ENCODE measurements at regions not wholly inside any gene's neighbourhood (a gene's known extent, or its start where the extent isn't known, plus 50 kb on each side); places are given as distances from the start of the nearest gene placed in this dataset.
"Not testable (repeated sequence)": the region's sequence is repeated elsewhere in the genome, so short reads cannot be mapped to it uniquely, and the experiment has no call there.

- DNase-seq: no peak
Measured at GRCh38 chr10:26355241-26355640, 82.9 kb upstream of the APBB1IP start.

GRCh38 chr10:26357203-26357602 lies 80.9 kb upstream of the APBB1IP start:
- DNase-seq: no peak

- DNase-seq: no peak
Measured at GRCh38 chr10:26358071-26358470, 80.1 kb upstream of the APBB1IP start.

- no peak for DNase-seq
Measured at GRCh38 chr10:26359670-26360069, 78.5 kb upstream of the APBB1IP start.

GRCh38 chr10:26361351-26361750 lies 76.8 kb upstream of the APBB1IP start:
- no peak for DNase-seq

- DNase-seq: no peak
Measured at GRCh38 chr10:26361971-26362370, 76.2 kb upstream of the APBB1IP start.

- DNase-seq: no peak
Measured at GRCh38 chr10:26365681-26366358, 72.3 kb upstream of the APBB1IP start.

GRCh38 chr10:26367035-26367434 lies 71.1 kb upstream of the APBB1IP start:
- DNase-seq: not testable (repeated sequence)

- peak; percentile 79 for DNase-seq
Measured at GRCh38 chr10:26367771-26368170, 70.4 kb upstream of the APBB1IP start.

GRCh38 chr10:26368463-26368862 lies 69.7 kb upstream of the APBB1IP start:
- no peak for DNase-seq

GRCh38 chr10:26372513-26373354 lies 65.4 kb upstream of the APBB1IP start:
- no peak for DNase-seq

- no peak for DNase-seq
Measured at GRCh38 chr10:26374426-26374825, 63.7 kb upstream of the APBB1IP start.

GRCh38 chr10:26377224-26377810 lies 60.8 kb upstream of the APBB1IP start:
- DNase-seq: not testable (repeated sequence)

- no peak for DNase-seq
Measured at GRCh38 chr10:26378861-26379294, 59.3 kb upstream of the APBB1IP start.

- no peak for DNase-seq
Measured at GRCh38 chr10:26380815-26381214, 57.3 kb upstream of the APBB1IP start.

GRCh38 chr10:26381986-26382385 lies 56.2 kb upstream of the APBB1IP start:
- no peak for DNase-seq

- DNase-seq: no peak
Measured at GRCh38 chr10:26384600-26384999, 53.5 kb upstream of the APBB1IP start.

GRCh38 chr10:26385443-26385842 lies 52.7 kb upstream of the APBB1IP start:
- DNase-seq: no peak

GRCh38 chr10:26386781-26387180 lies 51.4 kb upstream of the APBB1IP start:
- DNase-seq: no peak
